GM23248 (cell line): ENCODE measurements at regions not wholly inside any gene's neighbourhood (a gene's known extent, or its start where the extent isn't known, plus 50 kb on each side); places are given as distances from the start of the nearest gene placed in this dataset.

Experiments used
- EZH2 ChIP-seq: fragments of 200-600 bp; sonication (generic); IDR thresholded peaks from 2 replicates; pipeline ENCODE4 v1.6.1; 2018; ENCODE audit warnings: antibody characterized with exemption, mild to moderate bottlenecking; ENCODE audit not compliant: insufficient read depth, poor library complexity, severe bottlenecking
- EZH2phosphoT487 ChIP-seq: fragments of 200-600 bp; sonication (generic); IDR thresholded peaks from 2 replicates; pipeline ENCODE4 v1.6.1; 2018; ENCODE audit warnings: antibody characterized with exemption, moderate library complexity, mild to moderate bottlenecking, low read depth; ENCODE audit not compliant: insufficient read depth

GRCh38 chr18:43195421-43195820 is 79.9 kb upstream of the RIT2 start:
- no peak for TF ChIP-seq EZH2
- no peak for TF ChIP-seq EZH2phosphoT487
